KBM-7 (cell line): ENCODE measurements at regions not wholly inside any gene's neighbourhood (a gene's known extent, or its start where the extent isn't known, plus 50 kb on each side); places are given as distances from the start of the nearest gene placed in this dataset.
"Not testable (repeated sequence)": the region's sequence is repeated elsewhere in the genome, so short reads cannot be mapped to it uniquely, and the experiment has no call there.

Source experiments
- DNase-seq: peaks from one replicate; pipeline ENCODE4 v3.0.0-alpha.2; 2015
- in situ Hi-C: fragments of 300-500 bp; cut with MboI; formaldehyde crosslinking; loops from 2 replicates; pipeline ENCODE4 v1.14.3; 2020; ENCODE audit warnings: low sequenced_read_pairs, low pct_unique_long_range_greater_than_20kb, mixed read lengths

- in situ Hi-C loops, result no loop called here
Measured at GRCh38 chr4:129246910-129247461, 151.0 kb downstream of the C4orf33 start.

GRCh38 chr4:129248621-129249020 is 152.7 kb downstream of the C4orf33 start:
- in situ Hi-C loops, result no loop called here
- no peak for DNase-seq

More at GRCh38 chr4:129246910-129247461, 151.0 kb downstream of the C4orf33 start:
- no peak for DNase-seq

- DNase-seq, result no peak
- in situ Hi-C loops, result no loop called here
Measured at GRCh38 chr4:129254126-129254525, 158.2 kb downstream of the C4orf33 start.

GRCh38 chr4:129254526-129254925 is 158.6 kb downstream of the C4orf33 start:
- DNase-seq, result no peak
- in situ Hi-C loops, result no loop called here

- in situ Hi-C loops, result no loop called here
- no peak for DNase-seq
Measured at GRCh38 chr4:129261584-129261983, 165.6 kb downstream of the C4orf33 start.

DNA sequence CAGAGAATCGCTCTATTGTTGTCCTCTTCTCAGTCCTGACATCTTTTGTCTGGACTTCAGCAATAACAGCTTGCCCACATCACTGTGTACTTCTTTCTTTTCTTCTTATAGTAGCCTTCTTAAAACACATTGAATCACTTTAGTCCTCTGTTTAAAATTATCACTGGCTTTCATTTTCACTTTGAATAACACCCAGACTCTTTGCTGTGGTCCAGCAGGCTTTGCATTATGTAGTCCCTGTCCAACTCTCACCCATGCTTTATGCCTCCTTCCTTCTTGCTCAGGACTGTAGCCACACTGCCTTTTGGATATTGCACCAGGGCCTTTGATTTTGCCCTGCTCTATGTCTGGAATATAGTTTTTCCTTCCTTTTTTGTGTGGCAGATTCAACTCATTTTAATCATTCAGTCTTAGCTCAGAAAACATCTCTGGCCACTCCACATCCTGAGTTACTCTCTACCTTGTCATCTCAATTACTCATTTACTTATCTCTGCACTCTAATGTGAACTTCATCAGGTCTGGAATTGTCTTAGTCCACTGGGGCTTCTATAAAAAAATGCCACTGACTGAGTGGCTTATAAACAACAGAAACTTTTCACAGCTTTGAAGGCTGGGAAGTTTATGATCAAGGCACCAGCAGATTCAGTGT is 168.2 kb downstream of the C4orf33 start:
- in situ Hi-C loops, result no loop called here
- DNase-seq, result no peak

DNA sequence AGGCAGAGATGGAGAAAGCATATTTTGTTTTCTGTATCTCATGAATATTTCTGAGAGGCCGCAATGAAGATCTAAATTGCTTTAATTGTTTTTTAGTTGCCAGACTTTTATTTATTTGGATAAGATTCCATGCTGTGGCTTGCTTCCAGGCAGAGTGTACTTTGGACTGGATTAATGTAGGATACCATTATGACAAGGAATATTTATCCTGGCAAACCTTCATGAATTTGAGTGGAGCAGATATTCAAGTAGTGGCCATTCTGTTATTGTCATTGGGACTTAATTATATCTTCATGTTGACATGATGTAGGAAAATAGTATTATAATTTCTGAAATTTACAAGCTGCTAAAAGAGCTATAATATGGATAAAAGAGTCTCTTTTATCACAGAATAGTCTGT is 182.9 kb downstream of the C4orf33 start:
- in situ Hi-C loops, result no loop called here
- DNase-seq, result no peak

DNA sequence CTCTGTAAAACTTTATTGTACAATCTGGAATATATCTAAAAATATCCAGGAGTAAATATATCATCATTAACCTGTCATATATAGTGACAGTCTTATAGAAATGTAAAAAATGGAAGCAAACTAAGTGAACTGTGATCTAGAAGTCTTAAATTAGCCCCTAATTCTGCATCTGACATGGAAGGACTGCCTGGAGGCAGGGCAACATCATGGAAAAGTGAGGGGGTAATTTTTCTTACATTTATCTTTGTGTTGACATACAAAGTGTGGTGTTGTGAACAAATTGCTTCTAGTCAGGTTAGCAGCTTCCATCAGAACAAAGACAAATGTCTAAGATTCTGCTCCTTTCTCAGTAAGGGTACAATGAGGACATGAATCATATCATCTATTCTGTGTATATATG is 186.3 kb downstream of the C4orf33 start:
- in situ Hi-C loops, result no loop called here
- no peak for DNase-seq

GRCh38 chr4:129292194-129292593 is 196.2 kb downstream of the C4orf33 start:
- in situ Hi-C loops, DNase-seq: not testable (repeated sequence)

GRCh38 chr4:129314781-129315180 is 218.8 kb downstream of the C4orf33 start:
- DNase-seq, result no peak
- in situ Hi-C loops, result no loop called here

DNA sequence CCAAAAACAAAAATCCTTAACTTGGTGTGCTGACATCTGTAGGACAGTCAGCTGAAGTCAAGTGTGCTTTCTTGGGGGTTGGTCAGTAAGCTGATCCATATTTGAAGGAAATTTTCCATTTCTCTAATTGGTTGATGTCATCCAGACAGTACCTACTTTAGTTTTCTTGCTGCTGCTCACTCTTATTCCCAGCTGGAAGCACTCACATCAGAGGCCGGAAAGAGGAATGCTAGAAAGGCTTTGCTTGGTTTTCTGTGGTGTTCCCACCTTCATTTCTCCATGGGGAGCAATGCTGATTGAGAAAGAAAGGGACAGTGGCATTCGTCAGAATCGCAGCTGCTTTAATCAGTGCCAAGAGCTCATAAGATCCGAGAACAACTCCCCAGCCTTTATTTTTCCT is 227.0 kb downstream of the C4orf33 start:
- in situ Hi-C loops, result no loop called here
- DNase-seq, result no peak

- DNase-seq, result no peak
Measured at GRCh38 chr4:129323658-129324057, 227.7 kb downstream of the C4orf33 start.

DNA sequence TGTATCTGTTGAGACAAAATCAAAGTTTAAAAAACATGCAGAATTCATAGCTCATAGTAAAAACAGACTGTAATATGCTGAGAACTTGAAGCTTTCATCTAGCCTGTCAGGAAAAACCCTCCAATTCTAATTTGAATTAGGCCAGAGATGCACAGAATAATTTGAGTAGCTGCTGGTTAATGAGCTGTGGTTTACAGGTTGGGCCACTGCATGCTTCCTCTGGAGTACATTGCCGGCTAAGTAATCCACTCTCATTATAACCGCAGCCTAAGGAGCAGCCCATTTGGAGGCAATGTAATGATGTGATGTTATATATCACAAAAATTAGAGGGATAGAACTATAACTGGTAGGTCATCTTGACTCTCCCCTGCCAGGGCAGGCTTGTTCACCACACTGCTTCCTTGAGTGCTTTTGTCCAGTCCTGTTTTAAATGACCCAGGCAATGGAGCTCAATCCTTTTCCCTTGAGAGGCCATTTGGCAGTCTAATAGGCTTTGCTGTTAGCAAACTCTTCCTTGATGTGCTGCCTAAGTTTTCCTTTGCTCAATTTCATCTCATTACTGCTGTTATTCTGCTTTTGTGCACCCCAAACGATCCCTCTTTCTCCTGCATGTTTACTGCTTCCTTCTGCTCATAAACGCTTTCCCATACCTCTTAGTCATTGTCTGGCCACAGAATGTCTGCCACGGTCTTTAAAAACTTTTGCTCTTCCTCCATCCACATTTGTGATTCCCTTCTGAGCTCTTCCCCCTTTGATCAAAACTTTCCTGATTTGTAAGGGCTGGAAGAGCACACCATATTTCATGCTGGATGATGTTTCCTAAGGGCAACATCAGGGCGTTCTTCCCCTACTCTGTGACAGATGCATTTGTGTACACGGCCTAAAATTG is 230.9 kb downstream of the C4orf33 start:
- peak; percentile 11 for DNase-seq
- in situ Hi-C loops, result no loop called here

More at GRCh38 chr4:129323658-129324057, 227.7 kb downstream of the C4orf33 start:
- in situ Hi-C loops, result no loop called here

GRCh38 chr4:129327637-129328036 is 231.7 kb downstream of the C4orf33 start:
- in situ Hi-C loops, result no loop called here
- peak; percentile 14 for DNase-seq

- DNase-seq, result no peak
- in situ Hi-C loops, result no loop called here
Measured at GRCh38 chr4:129328162-129328561, 232.2 kb downstream of the C4orf33 start.

DNA sequence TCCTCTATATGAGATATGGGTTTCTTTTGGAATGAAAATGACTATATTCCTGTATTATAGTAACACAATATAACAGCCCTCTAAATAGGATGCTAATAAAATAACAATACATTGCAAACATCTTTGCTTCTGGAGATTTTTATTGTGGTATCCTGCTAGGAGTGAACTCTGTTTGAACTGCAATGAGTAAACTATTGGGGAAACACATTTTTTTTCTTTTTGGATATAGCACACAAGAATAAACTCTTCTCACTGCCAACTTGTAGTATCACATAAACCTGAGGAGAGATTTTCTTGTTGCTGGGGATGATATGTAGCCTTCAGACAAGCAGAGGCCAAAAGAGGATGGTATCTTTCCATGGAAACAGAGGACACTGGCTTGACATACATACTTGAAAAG is 238.2 kb downstream of the C4orf33 start:
- in situ Hi-C loops, result no loop called here
- DNase-seq, result no peak

DNA sequence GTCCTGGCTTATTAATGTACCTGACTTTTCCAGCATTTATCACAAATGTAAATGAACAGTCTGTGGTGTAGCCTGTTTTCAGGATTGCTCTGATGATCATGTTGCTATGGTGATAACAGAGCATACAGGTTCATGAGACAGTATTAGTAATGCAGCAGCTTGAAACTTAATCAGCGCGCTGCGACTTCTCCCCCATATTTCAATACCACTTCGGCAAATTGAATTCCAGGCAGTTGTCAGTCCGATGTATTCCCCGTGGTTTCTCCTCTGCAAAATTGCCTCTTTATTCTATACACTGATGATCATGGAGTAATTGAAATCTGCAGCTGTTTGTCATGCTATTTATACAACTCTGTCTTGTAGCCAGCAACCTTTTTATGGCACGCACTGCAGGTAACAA is 239.3 kb downstream of the C4orf33 start:
- in situ Hi-C loops, result no loop called here
- DNase-seq, result no peak

DNA sequence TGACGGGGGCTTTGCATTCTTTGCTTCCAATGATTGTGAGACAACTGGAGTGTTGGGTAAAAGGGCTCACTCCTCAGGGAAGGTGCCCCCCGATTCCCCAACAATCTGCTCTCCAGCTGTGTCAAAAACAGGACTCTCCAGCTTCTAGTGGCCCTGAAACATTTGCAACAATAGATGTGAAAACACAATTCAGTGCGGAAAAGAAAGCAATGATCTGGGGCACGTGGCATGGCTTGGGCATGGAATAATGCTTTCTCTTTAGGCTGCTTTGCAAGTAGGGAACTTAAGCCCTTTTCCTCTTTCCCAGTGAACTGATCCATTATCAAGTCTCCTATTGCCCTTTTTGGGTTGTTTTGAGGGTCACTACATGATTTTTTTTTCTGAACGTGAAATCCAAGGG is 239.9 kb downstream of the C4orf33 start:
- DNase-seq, result no peak
- in situ Hi-C loops, result no loop called here

GRCh38 chr4:129336457-129337227 is 240.7 kb downstream of the C4orf33 start:
- DNase-seq, result no peak
- in situ Hi-C loops, result no loop called here

- DNase-seq, result no peak
- in situ Hi-C loops, result no loop called here
Measured at GRCh38 chr4:129337228-129337620, 241.3 kb downstream of the C4orf33 start.
